Keratinocyte (primary cell): ENCODE measurements at regions not wholly inside any gene's neighbourhood (a gene's known extent, or its start where the extent isn't known, plus 50 kb on each side); places are given as distances from the start of the nearest gene placed in this dataset.

Experiments used
- DNase-seq: peaks from one replicate; pipeline ENCODE4 v3.0.0-alpha.2; 2011; ENCODE audit warnings: low read depth, missing footprints, low spot score
- FAIRE-seq: peaks from 2 replicates; lab custom pipeline; 2011; peaks lifted over from hg19 to GRCh38; lab: Jason Lieb, UNC
- H2AFZ ChIP-seq: 2 replicates; pipeline ENCODE4 v1.6.0; 2012; ENCODE audit warnings: low read length, control low read depth, inconsistent platforms; ENCODE audit not compliant: control insufficient read depth
- H3K27ac ChIP-seq: 2 replicates; pipeline ENCODE4 v1.5.1; 2011; ENCODE audit warnings: low read length; ENCODE audit not compliant: control insufficient read depth, insufficient read depth
- H3K27me3 ChIP-seq: 3 replicates; pipeline ENCODE4 v1.6.0; 2011; ENCODE audit warnings: low read length; ENCODE audit not compliant: control insufficient read depth, insufficient read depth; ENCODE audit errors: extremely low read depth
- H3K36me3 ChIP-seq, 2 experiments: 2 replicates in 1 of 2; 3 replicates in 1 of 2; pipeline ENCODE4 v1.5.1; 2011; ENCODE audit warnings: low read length in 2 of 2, mild to moderate bottlenecking in 1 of 2; ENCODE audit not compliant: control insufficient read depth in 2 of 2, insufficient read depth in 2 of 2; ENCODE audit errors: extremely low read depth in 1 of 2
- H3K4me1 ChIP-seq: 3 replicates; pipeline ENCODE4 v1.5.1; 2011; ENCODE audit warnings: low read length; ENCODE audit not compliant: control insufficient read depth, insufficient read depth; ENCODE audit errors: extremely low read depth
- H3K4me2 ChIP-seq: 3 replicates; pipeline ENCODE4 v1.6.0; 2011; ENCODE audit warnings: low read depth, low read length; ENCODE audit not compliant: control insufficient read depth, insufficient read depth; ENCODE audit errors: extremely low read depth
- H3K4me3 ChIP-seq, 3 experiments: fragments of 200-600 bp in 1 of 3; sonication (generic) in 1 of 3; 2 replicates in 2 of 3; 3 replicates in 1 of 3; pipeline ENCODE4 v1.5.1; 2011 to 2016; ENCODE audit warnings: low read length in 3 of 3, mild to moderate bottlenecking in 3 of 3, control low read depth in 2 of 3, inconsistent platforms in 1 of 3, low read depth in 1 of 3, mixed read lengths in 1 of 3, mixed run types in 1 of 3, moderate library complexity in 1 of 3; ENCODE audit not compliant: control insufficient read depth in 2 of 3, insufficient read depth in 2 of 3; ENCODE audit errors: extremely low read depth in 1 of 3
- H3K79me2 ChIP-seq: 2 replicates; pipeline ENCODE4 v1.6.0; 2012; ENCODE audit warnings: low read length; ENCODE audit not compliant: control insufficient read depth, insufficient read depth
- H3K9ac ChIP-seq: 3 replicates; pipeline ENCODE4 v1.6.0; 2011; ENCODE audit warnings: low read length; ENCODE audit not compliant: control insufficient read depth, insufficient read depth; ENCODE audit errors: extremely low read depth
- H3K9me1 ChIP-seq: 3 replicates; pipeline ENCODE4 v1.6.0; 2011; ENCODE audit warnings: low read length; ENCODE audit not compliant: control insufficient read depth, insufficient read depth; ENCODE audit errors: extremely low read depth
- H3K9me3 ChIP-seq: 2 replicates; pipeline ENCODE4 v1.5.1; 2012; ENCODE audit warnings: low read depth, low read length; ENCODE audit not compliant: control insufficient read depth
- H4K20me1 ChIP-seq: 3 replicates; pipeline ENCODE4 v1.6.0; 2011; ENCODE audit warnings: low read length; ENCODE audit not compliant: control insufficient read depth, insufficient read depth; ENCODE audit errors: extremely low read depth
- CTCF ChIP-seq, 3 experiments: IDR thresholded peaks in 1 of 3; conservative IDR thresholded peaks in 1 of 3; optimal IDR thresholded peaks in 1 of 3; 2 replicates in 2 of 3; 3 replicates in 1 of 3; pipeline versions ENCODE3 to v1.5.1; 2011; ENCODE audit warnings: low read length in 3 of 3, mild to moderate bottlenecking in 3 of 3, moderate library complexity in 2 of 3, control low read depth in 1 of 3, inconsistent platforms in 1 of 3; ENCODE audit not compliant: insufficient read depth in 2 of 3; ENCODE audit errors: extremely low read depth in 1 of 3
- EZH2 ChIP-seq: IDR thresholded peaks from one replicate; pipeline ENCODE4 v1.6.1; 2012; ENCODE audit warnings: inconsistent platforms, mild to moderate bottlenecking, low read length, moderate library complexity
- dilution Hi-C: fragments of 300-500 bp; cut with MboI; formaldehyde crosslinking; loops from one replicate; pipeline ENCODE4 v1.7.0; 2020; ENCODE audit warnings: low sequenced_read_pairs; ENCODE audit not compliant: extremely low pct_ligation_motif_present

DNA sequence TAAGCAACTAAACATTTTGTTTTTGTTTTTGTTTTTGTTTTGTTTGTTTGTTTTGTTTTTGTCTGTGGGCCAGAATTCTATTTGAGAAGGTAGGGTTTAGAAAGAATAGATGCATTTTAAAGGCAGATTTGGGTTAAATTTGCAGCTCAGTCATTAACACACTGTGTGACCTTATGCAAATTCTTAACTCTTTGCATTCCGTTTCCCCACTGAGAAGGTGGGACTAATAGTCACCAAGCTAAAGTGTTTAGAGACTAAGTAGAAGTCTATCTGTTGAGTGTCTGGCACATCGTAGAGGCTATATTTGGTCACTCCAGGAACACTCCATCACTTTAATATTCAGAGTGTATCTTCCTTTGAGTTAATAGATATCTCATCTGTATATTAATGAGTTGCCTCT, 87.1 kb downstream of the CCNA1 start:
- Histone ChIP-seq H3K79me2 (no peaks in the 10 kb centered on the region), H2AFZ (no peak overlapping the region), H4K20me1 (no peaks in the 10 kb centered on the region), H3K4me2 (no peak overlapping the region), H3K4me1 (no peaks in the 10 kb centered on the region), H3K27me3 (no peaks in the 10 kb centered on the region), H3K9ac (no peak overlapping the region), H3K27ac (no peak overlapping the region), H3K4me3 (no peak overlapping the region), H3K36me3 (no peaks in the 10 kb centered on the region), H3K9me1 (no peaks in the 10 kb centered on the region), H3K9me3 (no peaks in the 10 kb centered on the region)
- no peak for FAIRE-seq
- TF ChIP-seq EZH2 (no peak), CTCF (optimal IDR thresholded peaks at IDR 0.05 in 1 of 3, IDR thresholded peaks at IDR 0.05 in 1 of 3, conservative IDR thresholded peaks at IDR 0.05 in 1 of 3; ENCODE audit: extremely low read depth in 1 of 3, insufficient read depth in 2 of 3, low read length in 3 of 3) (no peak)
- no peak for DNase-seq
- dilution Hi-C loops = no loop called here

DNA sequence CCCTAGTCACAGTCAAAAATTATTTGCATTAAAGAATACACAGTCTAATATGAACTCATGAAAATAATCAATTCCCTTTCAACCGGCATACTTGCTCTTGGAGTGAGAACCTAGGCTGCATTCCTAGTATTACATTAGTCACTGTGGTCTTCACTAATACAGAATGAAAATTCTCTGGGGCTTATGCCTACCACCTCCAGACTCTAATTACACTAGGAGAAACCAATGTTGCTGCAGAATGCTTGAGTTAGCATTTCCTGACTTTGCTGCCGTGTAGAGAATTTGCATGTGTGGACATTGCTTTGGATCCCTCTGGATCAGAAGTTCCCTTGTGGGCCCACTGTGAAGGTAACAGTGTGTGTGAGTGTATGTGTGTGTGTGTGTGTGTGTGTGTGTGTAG, 87.8 kb downstream of the CCNA1 start:
- H3K4me3 ChIP-seq = no peak overlapping the region
- dilution Hi-C loops = no loop called here
- TF ChIP-seq CTCF (optimal IDR thresholded peaks at IDR 0.05 in 1 of 3, IDR thresholded peaks at IDR 0.05 in 1 of 3, conservative IDR thresholded peaks at IDR 0.05 in 1 of 3; ENCODE audit: extremely low read depth in 1 of 3, insufficient read depth in 2 of 3, low read length in 3 of 3) = no peak
- TF ChIP-seq EZH2 = no peak
- no peak overlapping the region for H3K4me2 ChIP-seq
- no peaks in the 10 kb centered on the region for H3K4me1 ChIP-seq
- H3K9me3 ChIP-seq = no peaks in the 10 kb centered on the region
- H3K79me2 ChIP-seq = no peaks in the 10 kb centered on the region
- H2AFZ ChIP-seq = no peak overlapping the region
- H3K9ac ChIP-seq = no peak overlapping the region
- no peak for FAIRE-seq
- H3K9me1 ChIP-seq = no peaks in the 10 kb centered on the region
- no peaks in the 10 kb centered on the region for H3K36me3 ChIP-seq
- no peaks in the 10 kb centered on the region for H4K20me1 ChIP-seq
- no peaks in the 10 kb centered on the region for H3K27me3 ChIP-seq
- DNase-seq = no peak
- H3K27ac ChIP-seq = no peak overlapping the region
